ENCODE measurements at regions not wholly inside any gene's neighbourhood (a gene's known extent, or its start where the extent isn't known, plus 50 kb on each side); places are given as distances from the start of the nearest gene placed in this dataset.

DNA sequence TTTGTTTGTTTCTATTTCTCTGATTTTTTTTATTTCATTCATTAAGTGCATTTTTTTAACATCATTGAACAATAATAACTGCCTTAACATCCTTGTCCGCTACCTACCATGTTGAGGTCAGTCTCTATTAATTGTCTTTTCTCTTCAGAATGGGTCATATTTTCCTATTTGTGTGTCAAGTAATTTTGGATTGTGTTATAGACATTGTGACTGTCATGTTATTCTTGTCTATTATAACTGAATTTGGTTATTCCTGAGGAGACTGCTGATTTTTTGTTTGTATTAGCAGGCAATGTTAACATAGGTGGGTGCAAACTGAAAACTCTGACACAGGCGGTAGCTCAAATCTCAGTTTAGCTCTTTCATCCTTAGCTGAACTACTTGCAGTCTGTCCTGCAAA, 169.9 kb downstream of the DICER1 start:
- no peaks in the 10 kb centered on the region for H4K20me1 ChIP-seq (ENCODE audit: control insufficient read depth, insufficient read depth, insufficient read length)
- H3K4me1 Mint-ChIP-seq, result no peaks in the 10 kb centered on the region
- H3K23ac ChIP-seq (ENCODE audit: insufficient read length, low read depth, low read length), result no peak overlapping the region
- H3K9ac ChIP-seq (ENCODE audit: extremely low read depth, insufficient read length, low read length), result no peak overlapping the region
- H3K18ac ChIP-seq (ENCODE audit: insufficient read length, low read depth, low read length), result no peak overlapping the region
- H2BK12ac ChIP-seq (ENCODE audit: insufficient read length, low read depth, low read length), result no peak overlapping the region
- H4K8ac ChIP-seq (replicated peaks; ENCODE audit: insufficient read length, low read depth, low read length), result no peak overlapping the region
- WGBS (ENCODE audit: extremely low coverage, insufficient read length, low lambda C conversion rate), result no CpG with 5 or more reads among the region's 2 CpGs
- peaks cover 20% of the 10 kb centered on the region for H3K27me3 Mint-ChIP-seq (ENCODE audit: low read depth)
- no peak overlapping the region for H3K4ac ChIP-seq (ENCODE audit: low read depth, low read length)
- H3K56ac ChIP-seq (ENCODE audit: insufficient read length, low read depth, low read length), result no peak overlapping the region
- peaks cover 3 to 6% of the 10 kb centered on the region in 2 experiments; a peak in 3 of 5 replicates for H3K9me3 Mint-ChIP-seq
- H2BK15ac ChIP-seq (ENCODE audit: low read depth, low read length), result no peak overlapping the region
- H4K91ac ChIP-seq (ENCODE audit: insufficient read length, low read depth, low read length), result no peak overlapping the region
- no peak overlapping the region for H3K27ac ChIP-seq (ENCODE audit: insufficient read length, low read depth, low read length)
- H2AFZ ChIP-seq (ENCODE audit: low read length), result no peak overlapping the region
- H3K79me2 ChIP-seq (ENCODE audit: insufficient read depth, low read length), result no peaks in the 10 kb centered on the region
- no peaks in the 10 kb centered on the region for H3K23me2 ChIP-seq (ENCODE audit: insufficient read length, low read depth, low read length, poor library complexity, severe bottlenecking)
- no peaks in the 10 kb centered on the region for H3K4me1 ChIP-seq (ENCODE audit: insufficient read depth, low read length)
- no peaks in the 10 kb centered on the region for H3K36me3 Mint-ChIP-seq (ENCODE audit: insufficient read depth in 1 of 3, low read depth in 3 of 3)
- H3K79me1 ChIP-seq (ENCODE audit: insufficient read depth, low read depth, low read length, poor library complexity, severe bottlenecking), result no peaks in the 10 kb centered on the region
- H2BK120ac ChIP-seq (ENCODE audit: low read depth, low read length, poor library complexity, severe bottlenecking), result no peak overlapping the region
- no peak overlapping the region for H2BK5ac ChIP-seq (ENCODE audit: insufficient read length, low read length)
- no peaks in the 10 kb centered on the region for H3K27me3 ChIP-seq (ENCODE audit: insufficient read depth, low read length)
- no peak overlapping the region for H2AK5ac ChIP-seq (ENCODE audit: insufficient read length, low read length)
- no peak overlapping the region for H4K5ac ChIP-seq (ENCODE audit: insufficient read length, low read depth, low read length)
- no peak overlapping the region for H3K14ac ChIP-seq (ENCODE audit: insufficient read depth, low read length)
- H3K9me3 ChIP-seq (ENCODE audit: control insufficient read depth, low read depth, low read length), result no peaks in the 10 kb centered on the region
- no peak overlapping the region for H2BK20ac ChIP-seq (ENCODE audit: low read depth, low read length, poor library complexity, severe bottlenecking)
- no peak overlapping the region for H3K27ac Mint-ChIP-seq
- TF ChIP-seq, protein P1, sequence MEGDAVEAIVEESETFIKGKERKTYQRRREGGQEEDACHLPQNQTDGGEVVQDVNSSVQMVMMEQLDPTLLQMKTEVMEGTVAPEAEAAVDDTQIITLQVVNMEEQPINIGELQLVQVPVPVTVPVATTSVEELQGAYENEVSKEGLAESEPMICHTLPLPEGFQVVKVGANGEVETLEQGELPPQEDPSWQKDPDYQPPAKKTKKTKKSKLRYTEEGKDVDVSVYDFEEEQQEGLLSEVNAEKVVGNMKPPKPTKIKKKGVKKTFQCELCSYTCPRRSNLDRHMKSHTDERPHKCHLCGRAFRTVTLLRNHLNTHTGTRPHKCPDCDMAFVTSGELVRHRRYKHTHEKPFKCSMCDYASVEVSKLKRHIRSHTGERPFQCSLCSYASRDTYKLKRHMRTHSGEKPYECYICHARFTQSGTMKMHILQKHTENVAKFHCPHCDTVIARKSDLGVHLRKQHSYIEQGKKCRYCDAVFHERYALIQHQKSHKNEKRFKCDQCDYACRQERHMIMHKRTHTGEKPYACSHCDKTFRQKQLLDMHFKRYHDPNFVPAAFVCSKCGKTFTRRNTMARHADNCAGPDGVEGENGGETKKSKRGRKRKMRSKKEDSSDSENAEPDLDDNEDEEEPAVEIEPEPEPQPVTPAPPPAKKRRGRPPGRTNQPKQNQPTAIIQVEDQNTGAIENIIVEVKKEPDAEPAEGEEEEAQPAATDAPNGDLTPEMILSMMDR (conservative IDR thresholded peaks at IDR 0.05), result no peak
- no peak overlapping the region for H3K4me2 ChIP-seq (ENCODE audit: insufficient read depth, insufficient read length, low read length)
- H3T11ph ChIP-seq (ENCODE audit: low read length), result no peak overlapping the region
- no peak overlapping the region for H3K4me3 Mint-ChIP-seq
- DNase-seq, result no peak

All from H9 (cell line).